Raji (cell line): ENCODE measurements at regions not wholly inside any gene's neighbourhood (a gene's known extent, or its start where the extent isn't known, plus 50 kb on each side); places are given as distances from the start of the nearest gene placed in this dataset.

Source experiments
- POLR2A ChIP-seq: IDR thresholded peaks from 2 replicates; pipeline ENCODE4 v1.6.1; 2011; ENCODE audit warnings: low read depth, low read length, control low read depth; ENCODE audit not compliant: insufficient read depth

DNA sequence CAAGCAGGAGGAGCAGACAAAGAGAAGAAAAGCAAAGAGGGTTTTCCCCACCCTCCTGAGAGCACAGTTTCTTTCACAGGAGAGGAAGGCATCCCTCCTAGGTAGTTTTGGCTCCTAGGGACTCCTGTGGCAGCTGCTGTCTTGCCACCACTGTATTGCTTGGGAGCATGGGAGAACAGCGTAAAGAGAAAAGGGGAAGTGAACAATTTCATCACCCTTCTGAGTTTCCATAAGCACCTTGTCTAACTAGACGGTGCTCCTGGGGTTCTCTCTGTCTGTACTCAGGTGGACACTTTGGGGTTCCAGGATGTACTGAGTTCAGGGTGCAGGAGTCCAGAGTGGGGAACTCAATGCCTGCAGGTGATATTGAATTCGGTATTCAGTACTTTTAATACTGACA lies 1430.5 kb downstream of the TBC1D22A start:
- TF ChIP-seq POLR2A, result no peak

DNA sequence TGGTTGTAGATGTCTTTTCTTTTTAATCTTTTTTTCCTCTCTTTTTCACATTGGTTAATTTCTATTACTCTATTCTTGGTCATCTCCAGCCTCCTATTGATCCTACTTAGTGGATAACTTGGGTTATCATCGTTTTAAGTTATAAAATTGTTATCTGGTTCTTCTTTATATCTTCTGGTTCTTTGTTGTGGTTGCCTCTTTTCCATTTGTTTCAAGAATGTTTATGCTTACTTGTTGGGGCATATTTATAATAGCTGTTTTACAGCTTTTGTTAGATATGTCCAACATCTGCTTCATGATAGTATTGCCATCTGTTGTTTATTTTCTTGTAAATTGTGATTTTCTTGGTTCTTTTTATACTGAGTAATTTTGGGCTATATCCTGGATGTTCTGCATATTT lies 1429.6 kb downstream of the TBC1D22A start:
- TF ChIP-seq POLR2A, result no peak

DNA sequence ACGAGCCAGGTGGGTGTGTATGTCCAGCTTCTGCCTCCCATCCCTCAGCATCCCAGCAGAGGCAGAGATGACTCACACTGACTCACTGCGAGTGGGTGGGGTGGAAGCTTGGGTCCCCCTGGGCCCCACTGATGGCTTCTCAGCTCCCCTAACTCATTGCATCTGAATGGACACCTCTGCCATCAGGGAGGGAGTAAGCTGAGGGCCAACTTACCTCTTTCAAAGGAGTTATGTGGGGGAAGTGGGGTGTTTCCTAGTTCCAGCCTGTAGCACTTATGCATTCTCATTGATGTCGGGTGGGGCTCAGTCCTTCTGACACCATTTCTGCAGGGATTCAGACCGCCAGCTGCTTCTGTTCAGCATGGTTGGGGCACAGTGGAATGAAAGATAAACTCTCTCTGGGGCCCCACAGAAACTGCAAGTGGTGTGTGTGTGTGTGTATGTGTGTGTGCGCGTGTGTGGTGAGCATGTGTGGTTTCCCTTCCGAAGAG lies 1425.8 kb downstream of the TBC1D22A start:
- no peak for TF ChIP-seq POLR2A

DNA sequence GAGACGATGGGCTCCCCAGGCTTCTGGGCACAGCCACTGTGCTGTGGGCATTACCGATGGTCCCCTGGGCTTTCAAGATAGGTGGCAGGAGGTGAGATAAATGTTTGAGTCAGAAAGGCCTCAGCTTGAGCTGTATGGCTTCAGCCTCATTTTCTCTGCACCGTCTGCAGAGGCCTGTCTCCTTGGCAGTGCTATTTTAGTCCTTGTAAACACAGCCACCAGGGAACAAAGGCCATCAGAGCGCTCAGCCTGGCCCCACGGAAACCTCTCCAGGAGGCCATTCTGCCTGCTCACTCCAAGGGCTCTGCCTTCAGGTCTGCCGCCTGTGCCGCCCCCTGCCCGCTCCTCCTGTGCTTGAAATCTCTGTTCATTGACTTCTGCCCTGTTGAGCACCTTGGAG lies 1424.9 kb downstream of the TBC1D22A start:
- no peak for TF ChIP-seq POLR2A

DNA sequence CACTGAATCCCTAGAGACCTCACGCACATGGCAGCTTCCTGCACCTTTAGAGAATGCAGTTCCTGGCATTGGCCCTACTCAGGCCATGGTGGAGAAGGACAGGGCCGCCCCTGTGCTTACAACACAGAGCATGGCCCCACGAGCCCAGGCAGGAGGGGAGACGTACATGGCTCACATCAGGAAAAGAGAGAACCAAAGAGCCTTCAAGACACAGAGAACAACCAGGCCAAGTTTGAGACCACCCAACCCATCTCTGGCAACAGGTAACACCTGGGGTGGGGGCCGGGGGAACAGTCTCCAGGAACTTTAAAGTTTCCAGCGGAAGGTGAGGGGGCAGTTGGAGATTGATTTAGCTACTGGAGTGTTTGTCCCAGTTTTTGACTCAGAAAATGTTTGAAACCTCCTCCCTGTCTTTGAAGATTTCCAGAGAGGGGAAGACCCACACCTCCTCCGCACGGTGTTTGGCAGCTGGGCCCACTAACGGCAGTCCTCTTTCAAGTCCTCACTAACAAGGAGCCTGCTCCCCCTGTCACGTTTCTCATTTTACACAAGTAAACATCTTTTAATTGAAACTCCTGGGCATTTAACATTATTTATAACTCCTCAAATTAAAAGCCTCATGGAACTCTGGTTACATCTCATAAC lies 1423.8 kb downstream of the TBC1D22A start:
- TF ChIP-seq POLR2A, result no peak

DNA sequence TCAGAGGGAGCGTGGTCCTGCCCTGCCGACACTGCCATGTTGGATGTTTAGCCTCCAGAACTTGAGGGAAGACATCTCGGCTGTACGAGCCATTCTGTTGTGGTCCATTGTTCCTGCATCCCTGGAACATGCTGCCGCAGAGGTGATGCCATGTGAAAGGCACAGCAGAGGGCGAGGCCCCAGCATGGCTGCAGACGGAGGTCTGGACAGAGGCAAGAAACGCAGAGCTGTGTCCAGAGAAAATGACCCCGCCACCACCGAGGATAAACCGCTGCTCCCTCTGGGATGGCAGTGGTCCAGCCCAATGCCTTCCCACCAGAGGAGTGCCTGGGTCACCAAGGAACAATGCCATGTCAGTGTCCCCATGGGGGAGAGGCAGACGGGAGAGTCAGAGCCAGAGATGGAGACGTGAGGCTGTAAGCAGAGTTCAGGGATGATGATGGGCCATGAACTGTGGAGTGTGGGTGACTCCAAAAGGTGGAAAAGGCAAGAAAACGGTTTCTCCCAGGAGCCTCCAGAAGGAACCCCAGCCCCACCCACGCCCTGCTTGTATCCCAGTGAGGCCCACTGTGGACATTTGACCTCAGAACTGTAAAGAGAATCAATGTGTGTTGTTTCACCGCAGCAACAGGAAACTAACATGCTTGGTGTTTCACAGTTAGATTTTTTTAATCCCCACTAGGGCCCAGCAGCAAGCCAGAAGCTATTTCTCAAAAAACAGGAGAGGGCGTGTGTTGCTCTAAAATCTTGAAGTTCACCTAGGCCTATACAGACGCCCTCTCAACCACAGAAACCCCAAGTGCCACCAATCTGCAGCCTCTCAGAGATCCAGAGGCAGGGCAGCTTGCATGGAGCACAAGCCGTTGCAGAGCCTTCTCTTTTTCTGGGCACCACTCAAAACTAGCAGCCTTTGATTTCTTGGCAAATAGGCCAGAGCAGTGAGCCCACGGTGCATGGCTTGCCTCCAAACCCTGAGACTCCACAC lies 1422.9 kb downstream of the TBC1D22A start:
- TF ChIP-seq POLR2A, result no peak

DNA sequence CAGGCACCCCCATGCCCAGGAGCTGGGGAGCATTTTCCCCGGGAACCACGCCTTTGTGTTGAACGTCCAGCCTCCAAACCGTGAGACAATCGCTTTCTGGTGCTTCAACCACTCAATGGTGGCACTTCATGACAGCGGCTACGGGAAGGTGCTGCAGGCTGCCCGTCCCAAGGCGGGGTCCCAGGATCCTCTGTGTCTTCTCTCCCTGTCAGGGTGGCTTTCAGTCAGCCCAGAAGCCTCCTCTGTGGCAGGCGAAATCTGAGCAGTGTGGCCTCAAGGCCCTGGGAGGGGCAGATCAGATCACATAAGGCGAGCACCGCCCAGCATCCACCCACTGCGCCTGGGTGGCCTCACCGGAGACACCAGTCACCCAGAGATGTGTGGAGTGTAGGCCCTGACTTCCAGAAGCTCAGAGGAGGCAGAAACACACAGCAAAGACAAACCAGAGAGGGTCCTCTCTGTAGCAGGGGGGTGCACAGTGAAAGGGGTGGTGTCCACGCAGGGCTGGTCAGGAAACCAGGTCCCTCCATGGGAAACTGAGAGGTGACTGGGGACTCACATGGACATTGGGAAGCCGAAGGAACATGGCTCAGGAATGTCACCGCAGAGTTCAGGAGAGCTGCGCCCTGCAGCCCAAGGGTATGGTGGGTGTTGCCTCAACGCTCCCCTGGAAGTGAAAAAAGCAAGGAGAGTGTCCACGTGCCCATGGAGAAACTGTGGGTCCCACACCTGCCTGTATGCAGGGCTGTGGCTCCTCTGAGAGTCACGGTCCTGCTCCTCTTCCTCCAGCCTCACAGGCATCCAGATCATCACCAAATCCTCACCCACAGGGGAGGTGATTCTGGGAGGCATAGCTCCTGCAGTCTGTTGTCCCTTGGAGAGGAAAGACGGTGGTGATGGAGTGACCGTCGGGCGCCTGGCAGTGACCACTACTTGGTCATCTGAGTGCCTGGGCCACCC lies 1420.7 kb downstream of the TBC1D22A start:
- TF ChIP-seq POLR2A, result no peak

DNA sequence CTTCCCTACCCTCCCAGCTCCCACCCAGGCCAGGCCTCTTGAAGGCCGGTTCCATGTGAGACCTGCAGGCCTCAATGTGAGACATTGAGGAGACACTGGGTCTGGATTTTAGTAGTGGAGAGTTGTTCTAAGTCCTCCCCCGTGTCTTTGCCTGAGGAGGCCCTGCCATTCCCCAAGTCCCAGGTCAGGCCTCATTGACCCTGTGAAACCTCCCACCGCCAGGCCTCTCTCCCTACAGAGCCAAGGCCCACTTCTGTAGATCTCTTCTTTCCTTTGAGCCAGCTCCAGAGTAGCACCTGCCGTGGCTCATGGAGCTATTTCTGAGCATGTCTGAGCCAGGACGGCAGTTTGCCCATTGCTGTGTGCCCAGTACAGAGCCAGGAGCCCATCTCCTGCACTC lies 1419.6 kb downstream of the TBC1D22A start:
- TF ChIP-seq POLR2A, result no peak

DNA sequence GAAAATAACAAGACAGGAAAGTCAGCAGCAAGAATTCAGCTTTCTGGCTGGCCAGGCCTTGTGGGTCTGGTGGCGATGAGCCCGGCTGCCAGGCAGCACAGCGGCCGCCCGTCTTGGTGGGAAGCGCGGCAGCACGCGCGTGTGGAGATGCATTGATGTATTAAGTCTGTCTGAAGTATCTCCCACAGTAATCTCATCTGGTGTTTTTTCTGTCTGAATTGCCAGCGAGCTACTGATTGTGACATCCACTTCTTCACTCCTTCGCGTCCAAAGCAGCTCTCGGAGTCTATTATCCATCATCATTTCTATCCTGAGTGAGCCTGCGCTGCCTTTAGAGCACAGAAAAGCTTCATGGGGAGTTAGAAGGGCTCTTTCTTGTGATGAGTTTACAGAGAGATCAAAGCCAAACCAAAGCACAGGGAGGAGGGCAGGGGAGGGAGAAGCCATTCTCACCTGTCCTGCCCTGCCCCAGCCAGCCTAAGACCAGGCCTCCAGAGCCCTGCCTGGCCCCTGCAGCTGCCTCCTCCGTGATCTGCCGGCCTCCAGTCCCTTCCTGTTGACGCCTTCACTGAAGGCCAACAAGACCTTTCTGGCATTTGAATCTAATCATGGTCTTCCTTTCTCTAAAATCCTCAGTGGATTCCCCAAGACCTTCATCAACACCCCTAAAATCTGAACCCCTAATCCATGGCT lies 1419.0 kb downstream of the TBC1D22A start:
- TF ChIP-seq POLR2A, result no peak

DNA sequence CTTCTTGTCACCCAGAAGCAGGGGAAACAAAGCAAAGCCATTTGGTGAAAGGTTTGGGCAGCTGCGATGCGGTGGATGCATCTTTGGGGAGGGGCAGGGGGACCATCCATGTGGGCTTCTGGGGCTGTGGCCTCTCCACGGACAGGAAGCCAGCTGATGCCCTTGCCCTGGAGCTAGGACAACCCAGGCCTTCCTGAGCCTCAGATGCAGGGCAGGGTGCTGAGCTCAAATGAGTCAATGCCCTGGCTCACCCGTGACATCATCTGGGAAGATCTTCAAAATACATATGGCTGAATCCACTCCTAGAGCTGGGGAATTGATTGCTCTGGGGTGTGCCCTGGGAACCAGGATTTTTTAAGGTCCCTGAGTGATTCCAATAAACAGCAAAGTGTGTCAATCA lies 1418.2 kb downstream of the TBC1D22A start:
- no peak for TF ChIP-seq POLR2A

DNA sequence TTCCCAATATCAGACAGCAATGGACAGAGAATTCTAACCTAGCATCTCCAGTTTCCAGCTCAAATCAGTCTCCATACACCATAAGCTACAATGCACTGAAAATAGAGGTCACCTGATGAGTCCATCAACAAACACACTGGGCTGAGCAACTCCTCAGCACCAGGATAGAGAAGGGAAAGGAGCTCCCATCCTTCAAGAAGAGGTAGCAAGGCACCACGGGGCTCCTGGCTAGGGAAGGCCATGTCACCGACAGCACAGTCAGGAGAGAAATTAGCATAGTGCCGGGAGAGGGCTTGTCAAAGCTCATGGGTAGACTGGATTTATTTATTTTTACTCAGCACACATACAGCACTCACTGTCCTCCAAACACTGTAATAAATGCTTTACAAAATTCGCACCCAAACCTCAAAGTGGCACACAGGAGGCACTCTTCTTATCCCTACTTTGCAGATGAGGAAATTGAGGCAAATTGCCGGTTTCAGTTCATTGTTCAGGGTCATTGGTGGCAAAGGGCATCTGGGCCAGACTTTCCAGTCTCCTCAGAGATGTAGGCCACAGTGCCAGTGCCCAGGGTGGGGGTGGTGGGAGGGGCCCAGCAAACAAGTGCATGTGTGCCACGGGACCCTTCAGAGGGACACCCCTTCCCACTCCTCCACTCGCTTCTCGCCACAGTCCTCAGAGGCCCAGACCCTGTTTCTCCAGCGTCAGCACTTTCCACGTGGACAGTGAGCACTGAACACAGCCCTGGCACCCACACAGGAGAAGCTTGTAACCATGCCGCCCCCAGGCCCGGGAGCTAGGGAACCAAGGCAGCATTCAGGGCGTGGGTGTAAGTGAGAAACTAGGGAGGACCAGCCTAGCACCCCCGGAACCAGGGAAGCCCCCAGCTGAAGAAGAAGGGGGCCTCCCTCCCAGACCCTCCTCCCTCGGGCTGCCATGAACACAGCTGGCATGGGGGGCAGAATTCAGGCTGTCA lies 1417.4 kb downstream of the TBC1D22A start:
- TF ChIP-seq POLR2A, result no peak

DNA sequence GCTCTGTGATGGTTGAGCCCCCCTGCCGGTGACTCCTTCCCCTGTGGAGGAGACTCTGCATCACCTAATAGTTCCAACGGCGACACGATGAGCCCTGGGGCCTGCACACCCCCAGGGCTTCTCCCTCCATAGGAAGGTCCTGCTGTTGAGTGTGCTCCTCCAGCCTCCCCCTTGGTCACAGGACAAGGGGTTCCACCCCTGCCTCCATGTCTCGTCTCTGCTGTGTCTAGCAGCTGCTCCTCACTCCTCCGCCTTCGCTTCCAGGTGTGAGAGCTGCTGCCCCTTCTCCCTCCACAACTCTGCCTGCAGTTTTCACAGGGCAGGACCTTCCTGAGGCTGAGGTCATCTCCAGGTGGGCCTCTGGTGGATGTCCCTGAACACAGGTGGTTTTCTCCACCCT lies 1416.1 kb downstream of the TBC1D22A start:
- no peak for TF ChIP-seq POLR2A

DNA sequence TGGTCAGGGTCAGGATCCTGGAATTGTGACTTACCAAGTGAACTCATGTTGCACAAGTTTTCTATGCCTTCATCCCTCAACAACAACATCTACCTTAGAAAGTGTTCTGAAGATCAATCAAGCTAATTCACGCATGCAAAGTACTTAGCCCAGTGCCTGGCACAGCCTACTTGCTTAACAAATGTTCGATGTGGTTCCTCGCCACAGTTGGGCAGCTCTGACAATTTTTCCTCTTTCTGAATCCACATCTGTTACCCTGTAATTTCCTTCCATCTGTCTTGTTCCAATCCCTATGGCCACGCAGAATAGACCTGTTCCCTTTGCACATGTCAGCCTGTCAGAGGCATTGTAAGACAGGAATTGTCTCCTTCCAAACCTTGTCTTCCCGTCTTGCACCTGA lies 1415.2 kb downstream of the TBC1D22A start:
- TF ChIP-seq POLR2A, result no peak

DNA sequence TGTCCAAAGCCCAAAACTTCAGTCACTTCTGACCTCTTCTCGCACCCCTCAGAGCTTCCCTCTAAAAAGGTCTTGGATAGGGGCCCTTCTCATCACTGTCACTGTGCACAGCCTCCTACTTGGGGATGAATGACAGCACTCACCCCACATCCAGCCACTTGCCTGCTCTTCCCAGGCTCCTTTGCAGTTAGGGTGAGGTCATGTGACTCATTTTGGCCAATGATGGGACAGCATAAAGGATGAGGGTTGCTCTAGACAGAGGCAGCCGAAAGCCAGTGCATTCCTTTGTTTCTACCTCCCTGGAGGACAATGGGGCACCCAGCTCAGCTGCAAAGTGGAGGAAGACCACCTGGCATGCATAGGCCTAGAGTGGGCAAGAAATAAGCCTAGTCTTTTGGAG lies 1413.3 kb downstream of the TBC1D22A start:
- no peak for TF ChIP-seq POLR2A

DNA sequence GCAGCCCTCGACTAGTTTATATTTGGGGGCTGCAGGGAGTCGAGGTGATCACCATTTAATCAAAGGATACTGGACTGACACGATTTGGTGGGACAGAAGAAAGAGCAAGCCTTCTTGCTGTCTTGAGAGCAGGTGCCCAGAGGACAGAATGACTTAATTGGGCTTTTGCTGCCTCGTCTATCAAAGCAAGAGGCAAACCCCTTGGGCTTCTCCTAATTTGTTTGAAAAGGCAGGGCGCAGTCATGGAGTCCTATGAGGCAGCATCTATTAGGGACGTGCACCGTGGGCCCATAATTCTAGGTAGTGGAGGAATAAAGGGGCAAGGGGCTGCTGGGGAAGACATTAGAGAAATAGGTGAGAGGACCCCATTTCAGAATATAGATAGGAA lies 1411.3 kb downstream of the TBC1D22A start:
- no peak for TF ChIP-seq POLR2A
